DND-41 (cell line): ENCODE measurements at regions not wholly inside any gene's neighbourhood (a gene's known extent, or its start where the extent isn't known, plus 50 kb on each side); places are given as distances from the start of the nearest gene placed in this dataset.
A peak's percentile ranks its signal among the peaks of the same experiment; 100 is the strongest.

Experiments
- ATAC-seq: fragments of 200-7000 bp; cut with Tn5 transposase; 3 replicates; pipeline ENCODE4 v1.9.1; 2021; ENCODE audit warnings: low read depth; ENCODE audit not compliant: insufficient read depth
- DNase-seq: peaks from one replicate; pipeline ENCODE4 v3.0.0-alpha.2; 2020
- H2AFZ ChIP-seq: 2 replicates; pipeline ENCODE4 v1.6.0; 2012; ENCODE audit warnings: low read depth, low read length
- H3K27ac ChIP-seq: 2 replicates; pipeline ENCODE4 v1.5.1; 2012; ENCODE audit warnings: low read length, inconsistent platforms
- H3K27me3 ChIP-seq: fragments of 200-600 bp; sonication (generic); 2 replicates; pipeline ENCODE4 v1.6.0; 2012; ENCODE audit warnings: low read length, mild to moderate bottlenecking, inconsistent platforms; ENCODE audit not compliant: insufficient read depth, poor library complexity
- H3K36me3 ChIP-seq: 2 replicates; pipeline ENCODE4 v1.5.1; 2012; ENCODE audit warnings: low read length, inconsistent platforms; ENCODE audit not compliant: insufficient read depth
- H3K4me1 ChIP-seq: 2 replicates; pipeline ENCODE4 v1.5.1; 2012; ENCODE audit warnings: mild to moderate bottlenecking, low read length; ENCODE audit not compliant: insufficient read depth
- H3K4me2 ChIP-seq: 2 replicates; pipeline ENCODE4 v1.6.0; 2012; ENCODE audit warnings: mild to moderate bottlenecking, moderate library complexity, low read length, inconsistent platforms; ENCODE audit not compliant: insufficient read depth
- H3K4me3 ChIP-seq, 2 experiments: fragments of 200-600 bp in 1 of 2; shearing (Covaris generic) in 1 of 2; 2 replicates each; pipeline ENCODE4 v1.5.1; 2012 to 2016; ENCODE audit warnings: inconsistent platforms in 2 of 2, low read length in 2 of 2, mild to moderate bottlenecking in 2 of 2, low read depth in 1 of 2, moderate library complexity in 1 of 2
- H3K79me2 ChIP-seq: 2 replicates; pipeline ENCODE4 v1.6.0; 2012; ENCODE audit warnings: low read length, inconsistent platforms; ENCODE audit not compliant: insufficient read depth
- H3K9ac ChIP-seq: 2 replicates; pipeline ENCODE4 v1.6.0; 2012; ENCODE audit warnings: low read depth, mild to moderate bottlenecking, inconsistent platforms, low read length, moderate library complexity
- H3K9me3 ChIP-seq: 2 replicates; pipeline ENCODE4 v1.5.1; 2012; ENCODE audit warnings: low read length, moderate library complexity, mild to moderate bottlenecking, inconsistent platforms; ENCODE audit not compliant: insufficient read depth, severe bottlenecking
- H4K20me1 ChIP-seq: 2 replicates; pipeline ENCODE4 v1.6.0; 2012; ENCODE audit warnings: low read length; ENCODE audit not compliant: insufficient read depth
- CTCF ChIP-seq: IDR thresholded peaks from 2 replicates; pipeline ENCODE4 v1.5.1; 2012; ENCODE audit warnings: borderline replicate concordance, low read length, moderate library complexity, mild to moderate bottlenecking; ENCODE audit not compliant: poor library complexity, severe bottlenecking; ENCODE audit errors: extremely low read depth
- EZH2 ChIP-seq: IDR thresholded peaks from 3 replicates; pipeline ENCODE4 v1.6.1; 2012; ENCODE audit warnings: borderline replicate concordance, low read depth, mild to moderate bottlenecking, moderate library complexity, low read length, inconsistent platforms; ENCODE audit not compliant: severe bottlenecking

GRCh38 chr22:49048591-49048990 lies 779.1 kb downstream of the BRD1 start:
- no peak for DNase-seq
- no peak for ATAC-seq
- Histone ChIP-seq H3K9me3 (no peaks in the 10 kb centered on the region), H3K27me3 (peaks cover 4% of the 10 kb centered on the region), H3K9ac (no peak overlapping the region), H3K4me1 (no peaks in the 10 kb centered on the region), H3K27ac (no peak overlapping the region), H3K4me2 (no peak overlapping the region), H4K20me1 (0 out of 2 replicates have a peak, but pooled peaks cover 10% of the 10 kb centered on the region), H3K36me3 (no peaks in the 10 kb centered on the region), H3K79me2 (no peaks in the 10 kb centered on the region), H2AFZ (no peak overlapping the region), H3K4me3 (no peak overlapping the region)
- TF ChIP-seq EZH2: no peak
- no peak for TF ChIP-seq CTCF

- TF ChIP-seq CTCF: no peak
- no peak for TF ChIP-seq EZH2
- H3K4me1 ChIP-seq: no peaks in the 10 kb centered on the region
- ATAC-seq: no peak
Observed at GRCh38 chr22:49047447-49047846, 780.2 kb downstream of the BRD1 start.

GRCh38 chr22:49046546-49047361 lies 780.9 kb downstream of the BRD1 start:
- no peaks in the 10 kb centered on the region for H3K9me3 ChIP-seq
- H3K27ac ChIP-seq: no peak overlapping the region
- no peak overlapping the region for H3K9ac ChIP-seq
- H3K27me3 ChIP-seq: peaks cover 4% of the 10 kb centered on the region
- H2AFZ ChIP-seq: no peak overlapping the region
- no peaks in the 10 kb centered on the region for H3K79me2 ChIP-seq
- no peak overlapping the region for H3K4me3 ChIP-seq
- 0 out of 2 replicates have a peak, but pooled peaks cover 10% of the 10 kb centered on the region for H4K20me1 ChIP-seq
- no peaks in the 10 kb centered on the region for H3K36me3 ChIP-seq
- DNase-seq (peak; percentile 54), ATAC-seq (peak; percentile 72)
- peak; percentile 72 for TF ChIP-seq CTCF
- no peak for TF ChIP-seq EZH2
- H3K4me1 ChIP-seq: no peaks in the 10 kb centered on the region
- no peak overlapping the region for H3K4me2 ChIP-seq

More at GRCh38 chr22:49047447-49047846, 780.2 kb downstream of the BRD1 start:
- Histone ChIP-seq H3K4me3 (no peak overlapping the region), H3K79me2 (no peaks in the 10 kb centered on the region), H3K9ac (no peak overlapping the region), H3K9me3 (no peaks in the 10 kb centered on the region), H2AFZ (no peak overlapping the region), H3K27me3 (peaks cover 4% of the 10 kb centered on the region), H3K36me3 (no peaks in the 10 kb centered on the region), H4K20me1 (0 out of 2 replicates have a peak, but pooled peaks cover 10% of the 10 kb centered on the region), H3K4me2 (no peak overlapping the region), H3K27ac (no peak overlapping the region)
- DNase-seq: no peak
